Parathyroid adenoma (tissue), 2 donors: ENCODE measurements at regions not wholly inside any gene's neighbourhood (a gene's known extent, or its start where the extent isn't known, plus 50 kb on each side); places are given as distances from the start of the nearest gene placed in this dataset.

Source experiments
- H2AFZ ChIP-seq: fragments of 300-600 bp; sonication (generic); one replicate; pipeline ENCODE4 v1.7.0; 2017; ENCODE audit warnings: antibody characterized with exemption, mild to moderate bottlenecking
- H3K27ac ChIP-seq: fragments of 300-600 bp; sonication (generic); one replicate; pipeline ENCODE4 v1.7.0; 2017
- H3K27me3 ChIP-seq: fragments of 300-600 bp; sonication (generic); one replicate; pipeline ENCODE4 v1.7.0; 2017; ENCODE audit warnings: low read length; ENCODE audit not compliant: control insufficient read depth, insufficient read depth
- H3K36me3 ChIP-seq: fragments of 300-600 bp; sonication (generic); one replicate; pipeline ENCODE4 v1.7.0; 2017; ENCODE audit warnings: low read length; ENCODE audit not compliant: control insufficient read depth, insufficient read depth
- H3K4me1 ChIP-seq: fragments of 300-600 bp; sonication (generic); one replicate; pipeline ENCODE4 v1.7.0; 2017; ENCODE audit warnings: control low read depth
- H3K4me2 ChIP-seq: fragments of 300-600 bp; sonication (generic); one replicate; pipeline ENCODE4 v1.7.0; 2017; ENCODE audit warnings: low read length
- H3K4me3 ChIP-seq: fragments of 300-600 bp; sonication (generic); one replicate; pipeline ENCODE4 v1.7.0; 2017; ENCODE audit warnings: low read depth, low read length
- H3K79me2 ChIP-seq: fragments of 300-600 bp; sonication (generic); one replicate; pipeline ENCODE4 v1.7.0; 2017; ENCODE audit warnings: control low read depth
- H3K9ac ChIP-seq: fragments of 300-600 bp; sonication (generic); one replicate; pipeline ENCODE4 v1.7.0; 2017; ENCODE audit warnings: mild to moderate bottlenecking
- H3K9me3 ChIP-seq: fragments of 300-600 bp; sonication (generic); one replicate; pipeline ENCODE4 v1.7.0; 2017; ENCODE audit warnings: low read length; ENCODE audit not compliant: control insufficient read depth
- TF ChIP-seq, protein P1 (sequence below): fragments of 300-600 bp; sonication (generic); IDR thresholded peaks from one replicate; pipeline ENCODE4 v1.7.0; 2017; ENCODE audit warnings: antibody characterized with exemption, mild to moderate bottlenecking
- donor health status: primary hyperparathyroidism.

DNA sequence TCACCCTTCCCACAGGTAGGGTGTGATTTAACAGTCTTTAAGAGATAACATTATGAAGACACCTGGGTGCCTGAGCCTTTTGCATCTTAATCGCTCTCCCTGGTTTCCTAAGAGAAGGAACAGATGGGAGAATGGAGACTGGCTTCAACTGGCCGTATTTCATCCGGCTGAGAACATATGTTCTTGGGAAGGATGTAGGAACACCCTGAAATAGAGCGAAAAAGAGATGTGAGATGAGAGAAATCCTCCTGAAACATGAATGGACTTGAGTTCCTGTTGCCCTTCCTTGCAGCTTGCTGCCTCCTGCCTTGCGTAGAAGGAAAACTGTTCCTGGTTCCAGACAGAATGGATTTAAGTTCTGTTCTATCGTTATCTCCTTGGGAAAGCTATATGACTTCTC lies 385.4 kb upstream of the RBFOX1 start:
- H3K9me3 ChIP-seq, result no peaks in the 10 kb centered on the region
- no peak overlapping the region for H3K4me3 ChIP-seq
- no peaks in the 10 kb centered on the region for H3K79me2 ChIP-seq
- H3K27ac ChIP-seq, result no peak overlapping the region
- no peak overlapping the region for H3K4me2 ChIP-seq
- H3K27me3 ChIP-seq, result no peaks in the 10 kb centered on the region
- no peak overlapping the region for H2AFZ ChIP-seq
- H3K36me3 ChIP-seq, result no peaks in the 10 kb centered on the region
- no peaks in the 10 kb centered on the region for H3K4me1 ChIP-seq
- no peak overlapping the region for H3K9ac ChIP-seq
- TF ChIP-seq, protein P1, sequence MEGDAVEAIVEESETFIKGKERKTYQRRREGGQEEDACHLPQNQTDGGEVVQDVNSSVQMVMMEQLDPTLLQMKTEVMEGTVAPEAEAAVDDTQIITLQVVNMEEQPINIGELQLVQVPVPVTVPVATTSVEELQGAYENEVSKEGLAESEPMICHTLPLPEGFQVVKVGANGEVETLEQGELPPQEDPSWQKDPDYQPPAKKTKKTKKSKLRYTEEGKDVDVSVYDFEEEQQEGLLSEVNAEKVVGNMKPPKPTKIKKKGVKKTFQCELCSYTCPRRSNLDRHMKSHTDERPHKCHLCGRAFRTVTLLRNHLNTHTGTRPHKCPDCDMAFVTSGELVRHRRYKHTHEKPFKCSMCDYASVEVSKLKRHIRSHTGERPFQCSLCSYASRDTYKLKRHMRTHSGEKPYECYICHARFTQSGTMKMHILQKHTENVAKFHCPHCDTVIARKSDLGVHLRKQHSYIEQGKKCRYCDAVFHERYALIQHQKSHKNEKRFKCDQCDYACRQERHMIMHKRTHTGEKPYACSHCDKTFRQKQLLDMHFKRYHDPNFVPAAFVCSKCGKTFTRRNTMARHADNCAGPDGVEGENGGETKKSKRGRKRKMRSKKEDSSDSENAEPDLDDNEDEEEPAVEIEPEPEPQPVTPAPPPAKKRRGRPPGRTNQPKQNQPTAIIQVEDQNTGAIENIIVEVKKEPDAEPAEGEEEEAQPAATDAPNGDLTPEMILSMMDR, result no peak

DNA sequence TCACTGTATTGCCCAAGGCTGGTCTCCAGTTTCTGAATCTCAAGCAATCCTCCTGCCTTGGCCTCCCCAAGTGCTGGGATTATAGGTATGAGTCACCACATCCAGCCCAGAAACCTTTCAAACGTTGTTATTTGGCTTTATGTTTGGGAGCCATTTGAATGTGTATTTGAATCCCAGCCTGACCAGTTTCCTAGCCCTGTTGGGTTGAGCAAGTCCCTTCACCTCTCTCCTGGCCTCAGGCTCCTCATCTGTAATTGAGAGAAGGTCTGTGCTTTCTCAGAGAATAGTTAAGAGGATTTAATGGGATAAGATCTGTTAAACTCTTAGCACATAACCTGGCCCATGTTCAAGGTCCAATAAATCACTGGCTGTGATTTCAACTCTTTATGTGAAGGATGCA lies 385.8 kb upstream of the RBFOX1 start:
- Histone ChIP-seq H2AFZ (no peak overlapping the region), H3K4me2 (no peak overlapping the region), H3K27ac (no peak overlapping the region), H3K9ac (no peak overlapping the region), H3K4me3 (no peak overlapping the region), H3K9me3 (no peaks in the 10 kb centered on the region), H3K79me2 (no peaks in the 10 kb centered on the region), H3K4me1 (no peaks in the 10 kb centered on the region), H3K36me3 (no peaks in the 10 kb centered on the region), H3K27me3 (no peaks in the 10 kb centered on the region)
- TF ChIP-seq, protein P1, result no peak

DNA sequence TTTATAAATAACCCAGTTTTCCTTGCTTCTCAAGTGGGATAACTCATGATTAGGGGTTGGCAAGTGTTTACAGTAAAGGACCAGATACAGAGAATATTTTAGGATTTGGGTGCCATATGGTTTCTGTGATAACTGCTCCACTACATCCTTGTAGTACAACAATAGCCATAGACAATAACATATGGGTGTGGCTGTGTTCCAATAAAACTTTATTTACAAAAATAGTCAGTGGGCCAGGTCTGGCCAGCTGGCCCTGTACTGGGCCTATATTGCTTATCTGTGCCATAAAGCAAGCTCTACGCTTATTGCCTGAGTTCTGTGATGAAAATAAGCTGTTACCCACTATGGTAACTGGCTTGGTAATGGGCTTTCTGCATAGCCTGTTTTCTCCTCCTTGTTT lies 386.5 kb upstream of the RBFOX1 start:
- Histone ChIP-seq H3K27ac (no peak overlapping the region), H3K4me3 (no peak overlapping the region), H3K9ac (no peak overlapping the region), H3K4me1 (no peaks in the 10 kb centered on the region), H3K9me3 (no peaks in the 10 kb centered on the region), H2AFZ (no peak overlapping the region), H3K36me3 (no peaks in the 10 kb centered on the region), H3K27me3 (no peaks in the 10 kb centered on the region), H3K4me2 (no peak overlapping the region), H3K79me2 (no peaks in the 10 kb centered on the region)
- TF ChIP-seq, protein P1, result no peak

DNA sequence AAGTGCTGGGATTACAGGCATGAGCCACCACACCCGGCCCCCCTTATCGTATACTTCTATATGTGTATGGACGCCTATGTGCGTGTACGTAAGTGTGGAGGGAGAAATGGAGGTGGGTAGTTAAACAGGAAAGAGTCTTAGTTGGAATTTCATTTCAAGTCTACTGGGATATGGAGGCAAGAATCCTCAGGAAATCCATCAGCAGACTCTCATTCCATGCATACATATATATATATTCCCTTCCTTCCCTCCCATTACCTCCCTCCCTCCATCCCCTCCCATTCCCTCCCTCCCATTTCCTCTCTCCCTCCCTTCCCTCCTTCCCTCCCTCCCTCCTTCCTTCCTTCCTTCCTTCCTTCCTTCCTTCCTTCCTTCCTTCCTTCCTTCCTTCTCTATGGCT lies 391.7 kb upstream of the RBFOX1 start:
- no peaks in the 10 kb centered on the region for H3K27me3 ChIP-seq
- H2AFZ ChIP-seq, result no peak overlapping the region
- H3K27ac ChIP-seq, result no peak overlapping the region
- no peak overlapping the region for H3K4me3 ChIP-seq
- TF ChIP-seq, protein P1, result no peak
- H3K79me2 ChIP-seq, result no peaks in the 10 kb centered on the region
- no peaks in the 10 kb centered on the region for H3K9me3 ChIP-seq
- H3K9ac ChIP-seq, result no peak overlapping the region
- no peaks in the 10 kb centered on the region for H3K4me1 ChIP-seq
- H3K4me2 ChIP-seq, result no peak overlapping the region
- no peaks in the 10 kb centered on the region for H3K36me3 ChIP-seq

DNA sequence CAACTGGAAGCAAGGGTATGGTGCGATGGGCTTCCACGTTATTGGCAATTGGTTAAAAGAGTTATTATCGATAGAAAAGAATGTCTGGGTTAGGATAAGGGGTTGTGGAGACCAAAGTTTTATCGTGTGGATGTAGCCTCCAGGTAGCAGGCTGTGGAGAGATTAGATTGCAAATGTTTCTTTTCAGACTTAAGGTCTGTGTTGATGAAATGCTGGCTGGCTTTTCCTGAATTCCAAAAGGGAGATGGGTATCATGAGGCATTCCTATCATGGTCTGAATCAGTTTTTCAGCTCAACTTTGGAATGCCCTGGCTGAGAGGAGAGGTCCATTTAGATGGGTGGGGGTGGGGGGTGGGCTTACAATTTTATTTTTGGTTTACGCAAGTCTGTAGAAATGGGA lies 395.0 kb upstream of the RBFOX1 start:
- H3K36me3 ChIP-seq, result no peaks in the 10 kb centered on the region
- no peak overlapping the region for H3K4me2 ChIP-seq
- H3K4me3 ChIP-seq, result no peak overlapping the region
- H3K27ac ChIP-seq, result no peak overlapping the region
- H3K9ac ChIP-seq, result no peak overlapping the region
- H2AFZ ChIP-seq, result no peak overlapping the region
- TF ChIP-seq, protein P1, result no peak
- no peaks in the 10 kb centered on the region for H3K4me1 ChIP-seq
- no peaks in the 10 kb centered on the region for H3K9me3 ChIP-seq
- H3K79me2 ChIP-seq, result no peaks in the 10 kb centered on the region
- no peaks in the 10 kb centered on the region for H3K27me3 ChIP-seq
